Lung (tissue), 11 donors: ENCODE measurements at regions not wholly inside any gene's neighbourhood (a gene's known extent, or its start where the extent isn't known, plus 50 kb on each side); places are given as distances from the start of the nearest gene placed in this dataset.

Experiments
- ATAC-seq: fragments of 200-7000 bp; cut with Tn5 transposase; one replicate; pipeline ENCODE4 v1.9.1; 2020; ENCODE audit warnings: moderate number of reproducible peaks; ENCODE audit not compliant: insufficient read depth, low FRiP score
- DNase-seq, 3 donors: peaks; one replicate each; pipeline ENCODE4 v3.0.0-alpha.2; 2013 to 2017
- H3K27ac ChIP-seq, 2 donors: one replicate each; pipeline ENCODE4 v1.5.1; 2013; ENCODE audit warnings: mild to moderate bottlenecking in 2 of 2, moderate library complexity in 2 of 2, control low read depth in 1 of 2, inconsistent platforms in 1 of 2, low read depth in 1 of 2, low read length in 1 of 2
- H3K27me3 ChIP-seq, 3 donors: one replicate each; pipeline ENCODE4 v1.5.1; 2013; ENCODE audit warnings: low read length in 2 of 3; ENCODE audit not compliant: control insufficient read depth in 3 of 3, insufficient read depth in 3 of 3
- H3K36me3 ChIP-seq, 4 donors: one replicate each; pipeline ENCODE4 v1.5.1; 2013; ENCODE audit warnings: low read length in 4 of 4, mild to moderate bottlenecking in 1 of 4, moderate library complexity in 1 of 4; ENCODE audit not compliant: control insufficient read depth in 4 of 4, insufficient read depth in 4 of 4
- H3K4me1 ChIP-seq, 5 donors: one replicate each; pipeline ENCODE4 v1.5.1; 2013; ENCODE audit warnings: low read length in 5 of 5, mild to moderate bottlenecking in 2 of 5, moderate library complexity in 1 of 5; ENCODE audit not compliant: control insufficient read depth in 5 of 5, insufficient read depth in 5 of 5
- H3K4me3 ChIP-seq: one replicate; pipeline ENCODE4 v1.5.1; 2013; ENCODE audit warnings: mild to moderate bottlenecking, control low read depth, moderate library complexity
- H3K9ac ChIP-seq, 2 donors: one replicate each; pipeline ENCODE4 v1.5.1; 2013; ENCODE audit warnings: low read length in 2 of 2, control low read depth in 1 of 2; ENCODE audit not compliant: insufficient read depth in 1 of 2
- H3K9me3 ChIP-seq, 4 donors: one replicate each; pipeline ENCODE4 v1.5.1; 2013; ENCODE audit warnings: low read length in 3 of 4, mild to moderate bottlenecking in 1 of 4, moderate library complexity in 1 of 4; ENCODE audit not compliant: control insufficient read depth in 4 of 4, insufficient read depth in 3 of 4
- WGBS, 2 donors: extraction: QIAGEN DNeasy Blood & Tissue Kit; methylation state at CpG; one replicate each; pipeline ENCODE4 v1.1.7; 2013; 5-methylcytosine and 5-hydroxymethylcytosine counted together
- TF ChIP-seq, protein P1 (sequence below): IDR thresholded peaks from 2 replicates; pipeline ENCODE4 v1.5.1; 2012; ENCODE audit warnings: mild to moderate bottlenecking; ENCODE audit errors: control extremely low read depth, extremely low read depth
- donor health status: control.
- donor health status: control.
- donor health status: Bipolar disorder and iron deficiency.
- donor health status: healthy.
- donor health status: DM: yes; HTN: yes; CAD: no.

DNA sequence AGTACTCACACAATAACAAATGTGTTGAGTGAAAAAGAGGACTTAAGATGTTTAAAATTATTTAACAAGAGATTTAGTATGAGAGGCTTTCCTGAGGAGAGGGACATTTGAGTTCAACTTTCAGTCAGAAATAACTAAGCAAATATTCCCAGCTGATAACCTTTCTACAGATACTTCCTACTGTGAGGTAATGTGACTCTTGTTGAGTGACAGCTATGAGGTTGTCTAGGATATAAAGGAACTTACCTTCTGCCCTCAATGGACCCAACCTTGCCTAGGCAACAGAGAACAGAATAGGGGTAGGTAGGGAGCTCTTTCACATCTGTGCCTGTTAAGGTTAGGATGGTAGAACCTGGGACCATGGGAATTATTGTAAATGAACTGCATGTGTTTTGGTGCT lies 54.7 kb downstream of the GLUD2 start:
- no peaks in the 10 kb centered on the region for H3K36me3 ChIP-seq
- no peaks in the 10 kb centered on the region for H3K4me1 ChIP-seq
- H3K27ac ChIP-seq = no peak overlapping the region
- ATAC-seq (no peak), DNase-seq (peak in 1 of 3 donors; percentile 22)
- TF ChIP-seq, protein P1, sequence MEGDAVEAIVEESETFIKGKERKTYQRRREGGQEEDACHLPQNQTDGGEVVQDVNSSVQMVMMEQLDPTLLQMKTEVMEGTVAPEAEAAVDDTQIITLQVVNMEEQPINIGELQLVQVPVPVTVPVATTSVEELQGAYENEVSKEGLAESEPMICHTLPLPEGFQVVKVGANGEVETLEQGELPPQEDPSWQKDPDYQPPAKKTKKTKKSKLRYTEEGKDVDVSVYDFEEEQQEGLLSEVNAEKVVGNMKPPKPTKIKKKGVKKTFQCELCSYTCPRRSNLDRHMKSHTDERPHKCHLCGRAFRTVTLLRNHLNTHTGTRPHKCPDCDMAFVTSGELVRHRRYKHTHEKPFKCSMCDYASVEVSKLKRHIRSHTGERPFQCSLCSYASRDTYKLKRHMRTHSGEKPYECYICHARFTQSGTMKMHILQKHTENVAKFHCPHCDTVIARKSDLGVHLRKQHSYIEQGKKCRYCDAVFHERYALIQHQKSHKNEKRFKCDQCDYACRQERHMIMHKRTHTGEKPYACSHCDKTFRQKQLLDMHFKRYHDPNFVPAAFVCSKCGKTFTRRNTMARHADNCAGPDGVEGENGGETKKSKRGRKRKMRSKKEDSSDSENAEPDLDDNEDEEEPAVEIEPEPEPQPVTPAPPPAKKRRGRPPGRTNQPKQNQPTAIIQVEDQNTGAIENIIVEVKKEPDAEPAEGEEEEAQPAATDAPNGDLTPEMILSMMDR = no peak
- no peaks in the 10 kb centered on the region for H3K27me3 ChIP-seq
- H3K9ac ChIP-seq = no peak overlapping the region
- no peaks in the 10 kb centered on the region for H3K9me3 ChIP-seq
- no peak overlapping the region for H3K4me3 ChIP-seq

GRCh38 chrX:121103381-121103780 lies 56.0 kb downstream of the GLUD2 start:
- DNase-seq (no peak), ATAC-seq (no peak)
- no peak overlapping the region for H3K4me3 ChIP-seq
- H3K36me3 ChIP-seq = no peaks in the 10 kb centered on the region
- H3K9me3 ChIP-seq = no peaks in the 10 kb centered on the region
- no peaks in the 10 kb centered on the region for H3K27me3 ChIP-seq
- TF ChIP-seq, protein P1 = no peak
- no peaks in the 10 kb centered on the region for H3K4me1 ChIP-seq
- H3K9ac ChIP-seq = no peak overlapping the region
- no peak overlapping the region for H3K27ac ChIP-seq

DNA sequence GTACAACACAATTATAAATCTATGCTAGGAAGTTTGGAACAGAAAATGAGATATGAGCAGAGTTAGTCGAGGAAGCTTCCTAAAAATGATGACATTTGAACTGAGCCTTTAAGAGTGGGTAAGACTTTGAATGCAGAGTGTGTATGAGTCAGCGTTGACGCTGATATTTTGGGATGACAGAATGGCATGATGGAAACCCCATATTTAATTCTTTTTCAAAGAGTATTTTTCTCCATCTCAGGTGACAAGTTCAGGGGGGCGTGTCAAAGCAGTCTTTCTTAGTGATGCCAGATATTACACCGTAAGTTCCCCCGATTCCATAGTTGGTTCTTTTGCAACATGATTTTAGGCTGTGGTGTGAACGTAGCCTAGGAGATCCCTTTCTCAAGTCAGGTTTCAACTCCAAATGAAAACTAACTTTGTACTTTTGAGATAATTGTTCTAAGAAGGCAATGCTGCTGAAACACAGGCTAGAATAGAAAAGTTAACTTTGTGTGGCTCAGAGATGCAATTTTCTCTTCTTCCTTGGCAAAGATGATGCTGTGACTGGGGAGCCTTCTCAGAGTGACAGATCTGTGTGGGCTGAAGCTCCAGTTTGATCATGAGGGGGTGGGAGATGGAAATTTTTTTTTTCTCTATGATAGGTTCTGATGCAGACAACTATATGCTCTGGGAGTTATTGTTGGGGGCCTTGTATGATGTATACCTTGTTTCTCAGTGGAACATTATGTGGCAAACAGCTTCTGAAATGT lies 59.2 kb downstream of the GLUD2 start:
- Histone ChIP-seq H3K4me3 (no peak overlapping the region), H3K27ac (no peak overlapping the region), H3K9me3 (no peaks in the 10 kb centered on the region), H3K9ac (no peak overlapping the region), H3K27me3 (no peaks in the 10 kb centered on the region), H3K36me3 (no peaks in the 10 kb centered on the region), H3K4me1 (no peaks in the 10 kb centered on the region)
- 75 to 91% methylated on average over 7 of the region's 7 CpGs for WGBS, 2 donors
- TF ChIP-seq, protein P1 = no peak
- no peak for DNase-seq
- no peak for ATAC-seq

GRCh38 chrX:121109986-121110385 lies 62.6 kb downstream of the GLUD2 start:
- Histone ChIP-seq H3K4me1 (no peaks in the 10 kb centered on the region), H3K36me3 (no peaks in the 10 kb centered on the region), H3K9me3 (no peaks in the 10 kb centered on the region), H3K27me3 (no peaks in the 10 kb centered on the region), H3K4me3 (no peak overlapping the region), H3K9ac (no peak overlapping the region), H3K27ac (no peak overlapping the region)
- TF ChIP-seq, protein P1 = no peak
- DNase-seq = no peak
- no peak for ATAC-seq
- WGBS, 2 donors = 63 to 73% methylated on average over 2 of the region's 2 CpGs
